Neural progenitor cell (in vitro differentiated cells): ENCODE measurements at regions not wholly inside any gene's neighbourhood (a gene's known extent, or its start where the extent isn't known, plus 50 kb on each side); places are given as distances from the start of the nearest gene placed in this dataset.

Source experiments
- EZH2 ChIP-seq: fragments of 200-600 bp; sonication (generic); IDR thresholded peaks from 2 replicates; pipeline ENCODE4 v1.6.1; 2017; ENCODE audit warnings: antibody characterized with exemption, mild to moderate bottlenecking, moderate library complexity
- TF ChIP-seq, protein P1 (sequence below): fragments of 200-600 bp; sonication (generic); IDR thresholded peaks from 2 replicates; pipeline ENCODE4 v1.5.1; 2017; ENCODE audit warnings: antibody characterized with exemption, mild to moderate bottlenecking

DNA sequence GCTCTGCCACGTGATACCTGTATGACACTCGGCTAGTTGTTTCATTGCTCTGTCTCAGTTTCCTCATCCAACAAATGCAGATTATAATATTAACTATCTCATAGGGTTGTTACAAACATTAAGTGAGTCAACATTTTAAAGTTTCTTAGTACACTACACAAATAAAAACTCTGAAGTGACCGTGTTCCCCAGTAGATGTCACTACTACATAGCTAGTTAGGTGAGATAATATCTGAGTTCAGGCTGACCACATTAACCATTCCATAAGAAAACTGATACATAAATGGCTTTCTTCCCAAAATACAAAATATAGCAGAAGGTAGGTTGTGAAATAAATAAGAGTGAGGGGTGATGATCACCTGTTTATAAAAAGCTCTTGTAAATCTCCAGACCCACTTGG lies 214.1 kb downstream of the NUF2 start:
- TF ChIP-seq, protein P1, sequence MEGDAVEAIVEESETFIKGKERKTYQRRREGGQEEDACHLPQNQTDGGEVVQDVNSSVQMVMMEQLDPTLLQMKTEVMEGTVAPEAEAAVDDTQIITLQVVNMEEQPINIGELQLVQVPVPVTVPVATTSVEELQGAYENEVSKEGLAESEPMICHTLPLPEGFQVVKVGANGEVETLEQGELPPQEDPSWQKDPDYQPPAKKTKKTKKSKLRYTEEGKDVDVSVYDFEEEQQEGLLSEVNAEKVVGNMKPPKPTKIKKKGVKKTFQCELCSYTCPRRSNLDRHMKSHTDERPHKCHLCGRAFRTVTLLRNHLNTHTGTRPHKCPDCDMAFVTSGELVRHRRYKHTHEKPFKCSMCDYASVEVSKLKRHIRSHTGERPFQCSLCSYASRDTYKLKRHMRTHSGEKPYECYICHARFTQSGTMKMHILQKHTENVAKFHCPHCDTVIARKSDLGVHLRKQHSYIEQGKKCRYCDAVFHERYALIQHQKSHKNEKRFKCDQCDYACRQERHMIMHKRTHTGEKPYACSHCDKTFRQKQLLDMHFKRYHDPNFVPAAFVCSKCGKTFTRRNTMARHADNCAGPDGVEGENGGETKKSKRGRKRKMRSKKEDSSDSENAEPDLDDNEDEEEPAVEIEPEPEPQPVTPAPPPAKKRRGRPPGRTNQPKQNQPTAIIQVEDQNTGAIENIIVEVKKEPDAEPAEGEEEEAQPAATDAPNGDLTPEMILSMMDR, result peak; percentile 67
- no peak for TF ChIP-seq EZH2
